CD4-positive, alpha-beta T cell (primary cell): ENCODE measurements at regions not wholly inside any gene's neighbourhood (a gene's known extent, or its start where the extent isn't known, plus 50 kb on each side); places are given as distances from the start of the nearest gene placed in this dataset.

Source experiments
- ATAC-seq: fragments of 200-7000 bp; cut with Tn5 transposase; one replicate; pipeline ENCODE4 v1.10.0; 2022; ENCODE audit warnings: mild to moderate bottlenecking; ENCODE audit not compliant: poor library complexity
- CTCF ChIA-PET: fragments of 350-600 bp; sonication (Branson Sonifier 250); formaldehyde crosslinking; loops from one replicate; lab custom pipeline; 2021; ENCODE audit warnings: antibody characterized with exemption, inconsistent platforms; lab: Charles Lee
- POLR2A ChIA-PET: fragments of 350-600 bp; sonication (Branson Sonifier 250); formaldehyde crosslinking; loops from one replicate; lab custom pipeline; 2021; ENCODE audit warnings: antibody characterized with exemption, inconsistent platforms; lab: Charles Lee
- DNase-seq, 14 experiments: peaks; one replicate each; pipeline ENCODE4 v3.0.0-alpha.2; 2013 to 2020; ENCODE audit warnings: mixed read lengths in 2 of 14
- H3K27ac ChIP-seq, 2 donors: one replicate each; pipeline versions ENCODE4 v1.5.1 to v1.7.0; 2013; ENCODE audit warnings: low read length in 2 of 2, low read depth in 1 of 2, mild to moderate bottlenecking in 1 of 2
- H3K27me3 ChIP-seq, 2 experiments: 1 replicate in 1 of 2; 2 replicates in 1 of 2; pipeline versions ENCODE4 v1.6.1 to v1.7.0; 2013; ENCODE audit warnings: low read length in 2 of 2, control low read depth in 1 of 2, mild to moderate bottlenecking in 1 of 2, moderate library complexity in 1 of 2; ENCODE audit not compliant: insufficient read depth in 2 of 2, control insufficient read depth in 1 of 2
- H3K36me3 ChIP-seq: one replicate; pipeline ENCODE4 v1.6.1; 2013; ENCODE audit warnings: low read length, control low read depth; ENCODE audit not compliant: insufficient read depth
- H3K4me1 ChIP-seq: one replicate; pipeline ENCODE4 v1.6.1; 2013; ENCODE audit warnings: low read length, control low read depth; ENCODE audit not compliant: insufficient read depth
- H3K4me3 ChIP-seq: one replicate; pipeline ENCODE4 v1.5.1; 2013; ENCODE audit warnings: mild to moderate bottlenecking, low read length, moderate library complexity
- H3K9me3 ChIP-seq, 2 experiments: 1 replicate in 1 of 2; 2 replicates in 1 of 2; pipeline versions ENCODE4 v1.6.1 to v1.7.0; 2013; ENCODE audit warnings: low read length in 2 of 2, mild to moderate bottlenecking in 2 of 2, control low read depth in 1 of 2, moderate library complexity in 1 of 2; ENCODE audit not compliant: control insufficient read depth in 1 of 2, insufficient read depth in 1 of 2
- H3K27ac Mint-ChIP-seq: one replicate; pipeline ENCODE4 v1.8.0; 2020; ENCODE audit warnings: mixed read lengths
- H3K27me3 Mint-ChIP-seq: one replicate; pipeline ENCODE4 v1.8.0; 2021; ENCODE audit warnings: mixed read lengths
- H3K36me3 Mint-ChIP-seq: one replicate; pipeline ENCODE4 v1.8.0; 2021; ENCODE audit warnings: low read depth, mixed read lengths
- H3K4me1 Mint-ChIP-seq: one replicate; pipeline ENCODE4 v1.8.0; 2021; ENCODE audit warnings: low read depth, mixed read lengths
- H3K4me3 Mint-ChIP-seq: one replicate; pipeline ENCODE4 v1.8.0; 2020; ENCODE audit warnings: mild to moderate bottlenecking, mixed read lengths
- H3K9me3 Mint-ChIP-seq: one replicate; pipeline ENCODE4 v1.8.0; 2020; ENCODE audit warnings: mixed read lengths
- CTCF ChIP-seq: fragments of 200-600 bp; IDR thresholded peaks from one replicate; pipeline ENCODE4 v1.8.0; 2022; ENCODE audit warnings: antibody characterized with exemption, mild to moderate bottlenecking
- intact Hi-C, 2 experiments: fragments of 100-400 bp; cut with DNase I in 1 of 2; cut with micrococcal nuclease in 1 of 2; formaldehyde crosslinking; loops; one replicate each; pipeline versions ENCODE4 v1.15.1 to v1.9.0; 2023 to 2025; cut with DNase I, micrococcal nuclease

- Histone ChIP-seq H3K27ac (no peak overlapping the region), H3K36me3 (no peaks in the 10 kb centered on the region), H3K4me1 (no peaks in the 10 kb centered on the region), H3K27me3 (no peaks in the 10 kb centered on the region), H3K9me3 (no peaks in the 10 kb centered on the region), H3K4me3 (no peak overlapping the region)
- no peak for ATAC-seq
- intact Hi-C loops = no loop called here
- Mint-ChIP-seq H3K9me3 (no peaks in the 10 kb centered on the region), H3K36me3 (no peaks in the 10 kb centered on the region), H3K4me3 (no peak overlapping the region), H3K4me1 (no peaks in the 10 kb centered on the region), H3K27ac (no peak overlapping the region), H3K27me3 (peaks cover 11% of the 10 kb centered on the region)
- no peak for TF ChIP-seq CTCF
- CTCF ChIA-PET = no interaction called here
- no peak for DNase-seq
- POLR2A ChIA-PET = no interaction called here
Measured at GRCh38 chr3:81923038-81923437, 161.6 kb upstream of the GBE1 start.

GRCh38 chr3:81922404-81922803 lies 161.0 kb upstream of the GBE1 start:
- H3K36me3 ChIP-seq = no peaks in the 10 kb centered on the region
- intact Hi-C loops = no loop called here
- ChIA-PET CTCF (no interaction called here), POLR2A (no interaction called here)
- Mint-ChIP-seq H3K9me3 (no peaks in the 10 kb centered on the region), H3K4me1 (no peaks in the 10 kb centered on the region), H3K27ac (no peak overlapping the region), H3K27me3 (peaks cover 15% of the 10 kb centered on the region), H3K4me3 (no peak overlapping the region), H3K36me3 (no peaks in the 10 kb centered on the region)
- no peaks in the 10 kb centered on the region for H3K4me1 ChIP-seq
- TF ChIP-seq CTCF = no peak
- no peak for DNase-seq
- no peaks in the 10 kb centered on the region for H3K9me3 ChIP-seq
- H3K4me3 ChIP-seq = no peak overlapping the region
- no peak for ATAC-seq
- H3K27me3 ChIP-seq = no peaks in the 10 kb centered on the region
- no peak overlapping the region for H3K27ac ChIP-seq

- H3K4me1 ChIP-seq = no peaks in the 10 kb centered on the region
- Mint-ChIP-seq H3K4me1 (no peaks in the 10 kb centered on the region), H3K27me3 (peaks cover 15% of the 10 kb centered on the region), H3K9me3 (no peaks in the 10 kb centered on the region), H3K27ac (no peak overlapping the region), H3K36me3 (no peaks in the 10 kb centered on the region), H3K4me3 (no peak overlapping the region)
- H3K4me3 ChIP-seq = no peak overlapping the region
- H3K27ac ChIP-seq = no peak overlapping the region
- no peak for TF ChIP-seq CTCF
- no peak for DNase-seq
- ATAC-seq = no peak
- POLR2A ChIA-PET = no interaction called here
- intact Hi-C loops = no loop called here
- CTCF ChIA-PET = no interaction called here
- H3K27me3 ChIP-seq = no peaks in the 10 kb centered on the region
- no peaks in the 10 kb centered on the region for H3K36me3 ChIP-seq
- H3K9me3 ChIP-seq = no peaks in the 10 kb centered on the region
Measured at GRCh38 chr3:81920816-81921215, 159.4 kb upstream of the GBE1 start.
